ENCODE measurements at regions not wholly inside any gene's neighbourhood (a gene's known extent, or its start where the extent isn't known, plus 50 kb on each side); places are given as distances from the start of the nearest gene placed in this dataset.

- TF ChIP-seq POLR2A (IDR thresholded peaks at IDR 0.05; ENCODE audit: low read length) (no peak), GATA1 (IDR thresholded peaks at IDR 0.05; ENCODE audit: low read depth, low read length) (no peak)
Observed at GRCh38 chr5:126103868-126104267, 319.3 kb upstream of the GRAMD2B start.

Measured in erythroblast (primary cell).